ELF-1 (cell line): ENCODE measurements at regions not wholly inside any gene's neighbourhood (a gene's known extent, or its start where the extent isn't known, plus 50 kb on each side); places are given as distances from the start of the nearest gene placed in this dataset.

ENCODE experiments used
- DNase-seq: peaks from one replicate; pipeline ENCODE4 v3.0.0-alpha.2; 2016; ENCODE audit warnings: low read depth, low spot score

DNA sequence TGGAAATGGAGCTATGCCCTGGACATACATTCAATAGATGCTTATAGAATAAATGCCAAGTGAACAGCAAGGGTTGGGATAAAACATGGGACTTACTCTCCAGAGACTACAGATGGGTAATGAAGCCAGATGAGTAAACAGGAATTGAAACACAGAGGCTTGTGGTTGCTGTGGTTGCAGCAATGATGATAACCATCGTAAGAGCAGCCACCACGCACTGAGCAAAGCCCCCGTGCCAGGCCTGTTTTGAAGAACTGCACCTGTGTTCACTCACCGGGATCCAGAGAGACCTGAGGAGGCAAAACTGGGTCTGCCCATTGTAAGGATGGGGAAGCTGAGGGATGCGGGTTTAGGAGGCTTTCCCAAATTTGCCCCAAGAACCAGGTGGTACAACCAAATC, 431.1 kb upstream of the CDH4 start:
- DNase-seq: no peak

DNA sequence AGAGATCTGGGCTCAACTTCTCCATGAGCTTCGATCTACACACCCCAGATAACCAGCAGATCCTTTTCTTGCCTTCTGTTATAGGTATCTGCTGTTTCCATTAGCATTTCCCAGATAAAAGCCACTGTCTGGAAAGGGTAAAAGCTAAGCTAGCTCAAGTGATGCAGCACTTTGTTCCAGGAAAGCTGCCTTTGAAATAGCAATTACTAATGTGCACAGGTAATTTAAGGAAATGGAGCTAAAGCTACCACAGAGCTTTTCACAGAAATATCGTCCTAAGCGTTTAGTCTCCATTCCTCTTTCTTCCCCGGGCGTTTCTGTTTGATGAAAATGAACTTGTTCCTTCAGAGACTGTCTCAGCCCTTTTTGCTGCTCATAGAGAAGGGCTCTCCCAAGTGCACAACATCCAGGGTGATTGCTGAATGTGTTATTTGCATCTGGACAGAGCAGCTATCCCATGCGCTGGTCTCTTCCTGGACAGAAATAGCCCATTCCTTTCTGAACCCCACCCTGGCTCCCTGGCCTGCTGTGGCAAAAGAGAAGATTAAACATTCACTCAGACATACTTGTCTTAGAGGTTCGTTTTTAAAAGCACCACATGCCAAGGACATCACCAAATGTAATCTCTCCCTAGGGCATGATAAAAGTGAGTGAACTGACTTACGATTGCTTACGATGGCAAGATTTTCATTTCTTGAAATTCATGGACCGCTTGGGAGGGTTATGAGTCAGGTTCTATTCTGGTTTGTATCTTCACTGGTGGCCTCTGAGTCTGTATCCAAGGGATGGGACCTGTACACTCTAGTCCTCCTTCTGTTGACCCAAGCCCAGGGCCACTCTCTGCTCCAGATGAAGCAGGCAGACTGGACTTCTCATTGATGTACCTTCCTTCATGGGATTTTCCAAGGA, 429.1 kb upstream of the CDH4 start:
- DNase-seq: no peak

DNA sequence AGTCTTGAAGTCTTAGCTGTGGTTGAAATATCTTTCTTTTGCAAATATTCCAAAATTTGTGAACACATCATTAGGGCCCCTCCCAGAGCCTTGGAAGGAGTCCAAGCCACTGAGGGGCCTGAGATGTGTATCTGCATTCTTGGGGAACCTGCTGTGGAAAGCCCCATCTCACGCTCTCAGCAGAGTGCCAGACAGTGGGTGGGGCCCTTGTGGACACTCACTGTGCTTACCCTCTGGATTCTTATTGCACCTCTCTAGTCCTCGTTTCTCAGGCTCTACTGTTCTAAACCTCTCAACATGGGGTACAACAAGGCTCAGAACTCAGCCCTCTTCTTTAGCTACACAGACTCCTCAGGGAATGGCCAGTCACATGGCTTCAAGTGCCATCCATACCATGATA, 416.2 kb upstream of the CDH4 start:
- no peak for DNase-seq

DNA sequence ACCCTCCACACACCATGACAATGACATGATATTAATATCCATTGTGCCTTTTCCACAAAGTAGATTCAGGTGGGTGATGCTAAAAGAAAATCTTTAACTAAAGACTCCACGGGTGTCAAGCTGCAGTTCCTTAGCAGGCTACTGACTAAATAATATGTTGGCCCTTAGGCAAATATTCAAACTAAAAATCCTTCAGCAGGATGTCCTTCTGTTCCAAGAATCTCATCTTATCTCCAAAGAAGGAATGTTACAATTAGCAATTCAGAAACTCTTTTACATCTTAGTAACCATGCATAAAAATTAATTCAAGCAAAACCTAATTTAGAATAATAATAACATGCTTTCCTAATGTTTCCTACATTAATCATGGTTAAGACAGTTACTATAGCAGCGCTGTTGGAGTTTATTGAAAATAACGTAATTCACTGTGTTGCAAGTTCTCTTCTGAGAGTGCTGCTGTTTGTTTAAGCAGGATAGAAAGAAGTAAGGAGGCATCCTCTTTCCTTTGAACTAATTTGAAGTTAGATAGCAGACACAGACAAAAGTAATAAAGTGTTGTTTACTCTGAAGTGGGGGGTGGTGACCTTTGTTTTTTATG, 414.8 kb upstream of the CDH4 start:
- no peak for DNase-seq

- no peak for DNase-seq
These were observed 413.8 kb upstream of the CDH4 start for GRCh38 chr20:60838297-60838696.

- DNase-seq: no peak
These were observed 411.1 kb upstream of the CDH4 start for GRCh38 chr20:60840971-60841370.

DNA sequence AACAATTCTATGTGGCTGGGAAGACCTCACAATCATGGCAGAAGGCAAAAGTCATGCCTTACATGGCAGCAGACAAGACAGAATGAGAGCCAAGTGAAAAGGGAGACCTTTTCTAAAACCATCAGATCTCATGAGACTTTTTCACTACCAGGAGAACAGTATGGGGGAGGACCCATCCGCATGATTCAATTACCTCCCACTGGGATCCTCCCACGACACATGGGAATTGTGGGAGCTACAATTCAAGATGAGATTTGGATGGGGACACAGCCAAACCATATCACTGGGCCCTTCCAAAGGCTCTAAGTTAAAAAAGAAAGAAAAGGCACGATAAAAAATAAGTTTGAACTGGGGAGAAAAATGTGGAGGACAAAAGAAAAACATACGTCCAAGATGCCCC, 406.9 kb upstream of the CDH4 start:
- DNase-seq: no peak

GRCh38 chr20:60851826-60852704, 400.0 kb upstream of the CDH4 start:
- DNase-seq: peak; percentile 67

GRCh38 chr20:60857708-60858107, 394.4 kb upstream of the CDH4 start:
- DNase-seq: no peak

DNA sequence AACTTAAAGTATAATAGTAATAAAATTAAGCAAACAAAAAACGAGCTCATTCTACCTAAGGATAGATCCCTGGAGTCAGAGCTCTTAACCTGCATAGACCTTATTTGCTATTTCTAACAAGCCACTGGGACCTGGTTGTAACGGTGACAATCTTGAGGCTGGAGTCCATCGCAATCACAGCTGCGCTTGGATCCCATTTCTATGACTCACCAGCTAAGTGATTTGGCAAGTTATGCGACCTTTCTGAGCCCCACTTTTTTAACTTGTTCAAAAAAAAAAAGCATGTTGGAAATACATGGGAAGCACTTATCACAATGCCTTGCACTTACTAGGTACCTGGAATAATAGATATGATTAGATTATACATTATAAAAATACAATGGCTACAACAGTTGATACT, 389.5 kb upstream of the CDH4 start:
- DNase-seq: no peak

GRCh38 chr20:60863548-60863947, 388.5 kb upstream of the CDH4 start:
- no peak for DNase-seq

- no peak for DNase-seq
These were observed 384.5 kb upstream of the CDH4 start for GRCh38 chr20:60867589-60867988.

- no peak for DNase-seq
These were observed 383.7 kb upstream of the CDH4 start for GRCh38 chr20:60868316-60868891.

GRCh38 chr20:60869087-60869486, 383.0 kb upstream of the CDH4 start:
- DNase-seq: peak; percentile 36

GRCh38 chr20:60869625-60870024, 382.4 kb upstream of the CDH4 start:
- no peak for DNase-seq

GRCh38 chr20:60870040-60870439, 382.0 kb upstream of the CDH4 start:
- no peak for DNase-seq

- DNase-seq: no peak
These were observed 379.8 kb upstream of the CDH4 start for GRCh38 chr20:60872224-60872623.

DNA sequence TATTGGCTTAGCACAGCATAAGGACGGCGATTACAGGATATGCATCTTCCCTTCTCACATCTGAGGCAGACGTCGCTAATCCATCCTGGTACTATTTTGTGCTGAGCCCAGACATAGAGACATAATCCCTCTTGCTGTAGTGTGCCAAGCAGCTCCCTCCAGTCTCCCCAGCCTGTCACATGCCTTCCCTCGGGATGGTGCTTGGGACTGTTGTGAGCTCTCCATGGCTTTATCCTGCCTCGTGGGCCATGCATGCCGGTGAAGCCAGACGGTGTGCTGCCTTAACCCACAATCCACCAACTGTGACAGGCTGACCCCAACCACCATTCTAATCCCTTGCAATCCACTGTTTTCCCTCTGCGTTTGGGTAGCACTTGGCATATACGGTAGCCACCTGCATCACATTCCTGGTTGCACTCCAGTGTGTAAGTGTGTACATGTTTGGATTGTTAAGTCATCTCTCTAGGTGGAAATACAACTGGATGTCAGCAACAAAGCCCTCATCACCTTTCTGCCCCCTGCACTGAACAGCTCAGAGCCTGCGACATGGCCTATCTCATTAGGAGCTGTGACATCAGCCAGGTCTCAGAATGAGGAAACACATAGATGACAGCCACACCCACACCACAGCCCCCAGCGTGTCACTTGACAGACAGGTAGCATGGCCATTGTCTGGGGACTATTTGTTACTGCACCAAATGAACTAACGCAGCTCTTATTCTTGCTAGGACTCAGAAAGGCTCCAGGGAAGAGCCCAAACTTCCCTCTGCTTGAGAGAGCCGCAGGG, 374.8 kb upstream of the CDH4 start:
- DNase-seq: no peak

- no peak for DNase-seq
These were observed 369.2 kb upstream of the CDH4 start for GRCh38 chr20:60882836-60883235.

GRCh38 chr20:60883496-60883895, 368.6 kb upstream of the CDH4 start:
- no peak for DNase-seq

DNA sequence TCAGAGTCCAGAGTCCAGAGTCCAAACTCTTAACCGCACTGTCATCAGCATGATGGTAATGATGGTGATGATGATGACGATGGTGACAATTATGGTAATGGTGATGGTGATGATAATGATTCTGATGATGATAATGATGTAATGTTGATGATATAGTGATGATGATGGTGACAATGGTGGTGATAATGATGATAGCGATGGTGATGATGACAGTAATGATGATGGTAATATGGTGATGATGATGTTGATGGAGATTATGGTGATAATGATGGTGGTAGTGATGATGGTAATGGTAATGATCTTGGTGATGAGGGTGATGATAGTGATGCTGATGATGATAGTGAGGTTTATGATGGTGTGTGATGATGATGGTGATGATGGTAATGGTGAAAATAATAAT, 367.8 kb upstream of the CDH4 start:
- no peak for DNase-seq
